ENCODE measurements at regions not wholly inside any gene's neighbourhood (a gene's known extent, or its start where the extent isn't known, plus 50 kb on each side); places are given as distances from the start of the nearest gene placed in this dataset.
"Not testable (repeated sequence)": the region's sequence is repeated elsewhere in the genome, so short reads cannot be mapped to it uniquely, and the experiment has no call there.

DNA sequence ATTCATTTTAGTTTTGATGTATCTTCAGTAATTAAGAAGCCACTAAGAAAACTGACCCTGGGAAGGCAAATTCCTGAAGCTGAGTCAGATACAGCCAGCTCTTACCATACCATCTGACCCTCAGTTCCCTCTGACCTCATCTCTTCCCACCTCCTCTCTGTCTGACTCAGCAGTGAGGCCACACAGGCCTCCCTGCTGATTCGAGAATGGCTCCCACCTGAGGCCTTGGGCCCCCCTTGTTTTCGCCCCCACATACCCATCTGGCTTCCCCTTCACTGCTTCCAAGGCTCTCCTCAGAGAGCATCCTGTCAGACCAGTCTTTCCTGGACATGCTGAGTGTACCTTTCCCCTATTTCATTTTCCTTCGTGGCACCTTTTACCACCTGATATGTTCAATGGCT is 71.0 kb upstream of the CYP1B1 start:
- DNase-seq (ENCODE audit: low read depth) = peak; percentile 89

- DNase-seq (ENCODE audit: low read depth) = peak; percentile 55
Observed at GRCh38 chr2:38146275-38146906, 70.4 kb upstream of the CYP1B1 start.

- no peak for DNase-seq (ENCODE audit: low read depth)
Observed at GRCh38 chr2:38145236-38145635, 69.3 kb upstream of the CYP1B1 start.

GRCh38 chr2:38142627-38143026 is 66.7 kb upstream of the CYP1B1 start:
- DNase-seq (ENCODE audit: low read depth) = no peak

GRCh38 chr2:38141501-38141900 is 65.5 kb upstream of the CYP1B1 start:
- no peak for DNase-seq (ENCODE audit: low read depth)

- DNase-seq (ENCODE audit: low read depth) = no peak
Observed at GRCh38 chr2:38138996-38139395, 63.0 kb upstream of the CYP1B1 start.

- DNase-seq (ENCODE audit: low read depth) = no peak
Observed at GRCh38 chr2:38138419-38138818, 62.5 kb upstream of the CYP1B1 start.

GRCh38 chr2:38137958-38138357 is 62.0 kb upstream of the CYP1B1 start:
- DNase-seq (ENCODE audit: low read depth) = not testable (repeated sequence)

DNA sequence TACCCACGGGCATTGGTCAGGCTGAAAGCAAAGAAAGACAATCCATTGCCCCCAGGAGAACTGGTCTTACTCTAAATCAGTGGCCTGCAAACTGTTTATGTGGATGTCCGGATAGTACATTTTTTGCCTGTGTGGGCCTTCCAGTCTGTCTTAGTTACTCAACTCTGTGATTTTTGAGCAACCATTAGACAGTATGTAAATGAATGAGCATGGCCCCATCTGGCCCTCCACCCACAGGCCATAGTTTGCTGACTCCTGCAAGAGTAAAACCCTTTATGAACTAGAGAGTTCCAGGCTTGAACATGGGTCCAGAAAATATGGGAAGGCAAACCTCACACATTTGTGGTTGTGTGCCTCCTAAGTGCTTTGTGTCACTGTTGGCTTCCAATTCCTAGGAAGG is 55.7 kb upstream of the CYP1B1 start:
- no peak for DNase-seq (ENCODE audit: low read depth)

GRCh38 chr2:38130876-38131275 is 54.9 kb upstream of the CYP1B1 start:
- no peak for DNase-seq (ENCODE audit: low read depth)

DNA sequence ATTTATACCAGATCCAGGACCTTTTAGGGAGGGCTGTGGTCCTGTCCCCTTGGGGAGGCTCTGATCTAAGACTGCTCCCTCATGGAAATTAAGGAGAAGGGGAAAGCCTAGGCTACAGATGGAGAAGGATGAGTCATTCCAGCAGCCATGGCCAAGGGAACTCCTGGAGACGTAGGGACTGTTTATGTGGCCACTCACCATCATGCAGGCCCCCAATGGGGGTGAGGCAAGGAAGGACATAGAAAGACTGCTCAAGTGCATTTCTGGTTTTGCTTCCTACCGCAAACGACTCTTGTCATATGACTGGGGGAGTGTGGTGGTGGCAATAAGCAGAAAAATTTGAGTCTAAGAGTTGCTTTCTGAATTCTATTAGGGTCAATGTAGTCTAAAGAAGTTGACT is 54.0 kb upstream of the CYP1B1 start:
- no peak for DNase-seq (ENCODE audit: low read depth)

DNA sequence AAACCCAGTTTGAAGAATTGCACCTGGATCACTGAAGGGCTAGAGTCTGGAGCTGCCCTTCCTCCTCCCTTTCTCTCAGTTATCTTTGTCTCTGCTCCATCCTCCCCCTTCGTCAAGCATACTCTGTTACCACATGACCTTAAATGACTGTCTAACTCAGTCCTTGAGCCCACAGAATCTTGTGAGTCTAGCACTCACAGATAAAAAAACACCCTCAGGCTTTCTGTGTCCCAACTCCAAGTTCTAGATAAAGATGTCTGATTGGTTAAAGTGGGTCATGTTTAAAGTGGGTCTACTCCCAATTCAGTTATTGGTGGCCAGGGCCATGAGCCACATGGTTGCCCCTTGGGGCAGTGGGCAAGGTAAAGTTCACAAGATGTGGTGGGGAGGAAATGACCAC is 53.5 kb upstream of the CYP1B1 start:
- DNase-seq (ENCODE audit: low read depth) = no peak

- no peak for DNase-seq (ENCODE audit: low read depth)
Observed at GRCh38 chr2:38128653-38129052, 52.7 kb upstream of the CYP1B1 start.

DNA sequence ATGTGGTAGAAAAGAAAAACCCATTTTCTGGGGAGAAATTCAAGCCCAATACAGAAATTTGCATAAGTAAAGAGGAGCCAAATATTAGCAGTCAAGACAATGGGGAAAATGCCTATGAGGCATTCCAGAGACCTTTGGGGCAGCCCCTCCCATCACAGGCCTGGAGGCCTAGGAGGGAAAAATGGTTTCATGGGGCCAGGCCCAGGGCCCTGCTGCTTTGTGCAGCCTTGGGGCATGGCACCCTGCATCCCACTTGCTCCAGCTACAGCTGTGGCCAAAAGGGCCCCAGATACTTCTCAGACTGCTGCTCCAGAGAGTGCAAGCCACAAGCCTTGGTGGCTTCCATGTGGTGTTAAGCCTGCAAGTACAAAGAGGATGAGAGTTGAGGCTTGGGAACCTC is 51.3 kb upstream of the CYP1B1 start:
- DNase-seq (ENCODE audit: low read depth) = no peak

DNA sequence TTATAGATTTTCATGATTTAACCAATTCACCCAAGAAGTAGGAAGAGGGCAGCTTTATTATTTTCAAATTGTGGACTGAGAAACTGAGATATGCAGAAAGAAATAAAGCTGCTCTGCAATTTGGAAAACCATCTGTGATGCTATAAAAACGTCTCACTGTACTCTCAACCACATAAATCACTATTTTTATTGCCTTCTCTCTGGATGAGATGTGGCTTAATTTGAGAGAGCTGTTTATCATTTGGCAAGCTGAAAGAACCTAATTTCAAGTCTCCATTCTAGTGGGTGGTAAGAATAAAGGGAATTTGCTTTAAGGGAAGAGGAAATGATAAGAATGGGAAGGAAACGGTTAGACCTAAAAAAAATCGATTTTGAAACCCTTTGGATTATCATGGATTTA is 49.9 kb upstream of the CYP1B1 start:
- DNase-seq (ENCODE audit: low read depth) = no peak

Measured in HS-27A (cell line).